Mammary epithelial cell (primary cell): ENCODE measurements at regions not wholly inside any gene's neighbourhood (a gene's known extent, or its start where the extent isn't known, plus 50 kb on each side); places are given as distances from the start of the nearest gene placed in this dataset.

Source experiments
- CTCF ChIP-seq, 2 donors: IDR thresholded peaks in 1 of 2; conservative IDR thresholded peaks in 1 of 2; 2 replicates each; pipeline ENCODE4 v1.5.1; 2011 to 2012; ENCODE audit warnings: inconsistent platforms in 2 of 2, low read length in 2 of 2, mild to moderate bottlenecking in 2 of 2, control low read depth in 1 of 2, low read depth in 1 of 2; ENCODE audit not compliant: insufficient read depth in 1 of 2; ENCODE audit errors: extremely low read depth in 1 of 2
- EZH2 ChIP-seq: IDR thresholded peaks from 2 replicates; pipeline ENCODE4 v1.6.1; 2012; ENCODE audit warnings: low read length, inconsistent platforms, borderline replicate concordance

GRCh38 chr4:189124791-189125190 is 815.9 kb upstream of the FRG1 start:
- TF ChIP-seq EZH2 (no peak), CTCF (conservative IDR thresholded peaks at IDR 0.05 in 1 of 2, IDR thresholded peaks at IDR 0.05 in 1 of 2; ENCODE audit: extremely low read depth in 1 of 2, insufficient read depth in 1 of 2, low read depth in 1 of 2, low read length in 2 of 2) (no peak)
